NCI-H345 treated with DMSO at 0.1 percent for 48 hours (cell line): ENCODE measurements at regions not wholly inside any gene's neighbourhood (a gene's known extent, or its start where the extent isn't known, plus 50 kb on each side); places are given as distances from the start of the nearest gene placed in this dataset.
"Not testable (repeated sequence)": the region's sequence is repeated elsewhere in the genome, so short reads cannot be mapped to it uniquely, and the experiment has no call there.

Experiments used
- DNase-seq: peaks from one replicate; lab custom pipeline; 2025; ENCODE audit not compliant: unreplicated experiment; lab: John Stamatoyannopoulos, UW

DNA sequence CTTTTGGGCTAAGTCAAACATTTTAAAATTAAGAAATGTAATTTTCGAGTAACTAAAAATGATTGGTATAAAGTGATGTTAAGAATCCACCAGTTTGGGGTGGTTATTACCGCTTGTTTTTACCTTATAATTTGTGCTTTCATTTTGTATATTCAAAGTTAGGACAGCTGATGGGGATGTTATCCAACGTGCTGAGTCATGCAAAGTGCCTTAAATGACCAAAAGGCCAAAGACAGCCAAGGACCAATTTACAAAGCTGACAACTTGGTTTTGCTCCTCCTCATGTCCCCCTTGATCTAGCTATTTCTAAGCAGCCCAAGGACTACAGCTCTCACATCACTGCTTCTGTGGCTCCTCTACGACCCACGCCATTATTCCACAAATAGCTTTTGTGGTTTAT lies 181.4 kb upstream of the PCDH7 start:
- no peak for DNase-seq

DNA sequence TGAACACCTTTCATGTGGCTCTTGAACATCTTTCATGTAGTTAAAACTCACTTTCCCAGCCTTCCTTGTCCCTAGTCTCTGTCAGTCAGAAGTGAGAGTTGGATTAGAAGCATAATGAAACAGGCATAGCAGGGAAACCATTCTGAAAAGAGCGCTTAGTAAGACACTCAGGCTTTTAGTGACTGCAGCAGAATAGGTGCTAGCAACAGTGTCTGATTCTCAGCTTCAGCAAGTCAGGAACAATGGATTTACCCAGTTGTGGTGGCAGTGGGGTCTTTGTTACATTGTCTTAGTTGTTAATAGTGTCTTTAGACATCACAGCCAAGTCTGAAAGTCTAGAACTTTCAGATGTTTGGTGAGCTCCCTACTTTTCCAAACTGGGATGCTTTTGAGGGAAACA lies 177.1 kb upstream of the PCDH7 start:
- no peak for DNase-seq

DNA sequence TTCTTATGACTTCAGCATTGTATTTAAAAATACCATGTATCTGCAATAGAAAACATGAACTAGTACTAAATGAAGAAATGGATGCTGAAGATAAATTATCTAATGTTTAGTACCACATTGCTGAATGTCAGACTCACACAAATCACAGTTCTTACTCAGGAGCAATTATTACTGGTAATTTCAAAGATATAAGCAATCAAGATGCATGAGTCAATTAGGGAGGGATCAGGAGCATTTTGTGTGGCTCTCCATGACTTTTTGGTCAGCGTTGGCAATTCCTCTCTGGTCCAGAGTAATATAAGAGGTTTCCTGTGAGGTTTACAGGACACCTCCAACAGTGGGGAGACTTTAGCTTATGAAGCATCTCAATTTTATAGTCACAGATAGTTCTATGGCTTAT lies 167.0 kb upstream of the PCDH7 start:
- DNase-seq = no peak

GRCh38 chr4:30553706-30554105 lies 166.5 kb upstream of the PCDH7 start:
- DNase-seq = no peak

- DNase-seq = no peak
These were observed 164.4 kb upstream of the PCDH7 start for GRCh38 chr4:30555775-30556174.

DNA sequence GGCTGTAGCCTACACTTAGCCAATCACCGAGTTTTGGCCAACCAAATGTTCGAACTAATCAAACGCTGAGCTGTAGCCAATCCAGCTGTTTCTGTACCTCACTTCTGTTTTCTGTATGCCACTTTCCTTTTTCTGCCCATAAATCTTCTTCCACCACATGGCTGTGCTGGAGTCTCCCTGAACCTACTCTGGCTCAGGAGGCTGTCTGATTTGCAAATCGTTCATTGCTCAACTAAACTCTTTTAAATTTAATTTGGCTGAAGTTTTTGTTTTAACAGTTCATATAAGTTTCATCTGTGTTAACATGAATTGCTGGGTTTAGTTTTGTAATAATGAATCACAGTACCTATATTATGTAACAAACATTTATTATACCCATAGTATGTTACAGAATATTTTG lies 160.7 kb upstream of the PCDH7 start:
- no peak for DNase-seq

DNA sequence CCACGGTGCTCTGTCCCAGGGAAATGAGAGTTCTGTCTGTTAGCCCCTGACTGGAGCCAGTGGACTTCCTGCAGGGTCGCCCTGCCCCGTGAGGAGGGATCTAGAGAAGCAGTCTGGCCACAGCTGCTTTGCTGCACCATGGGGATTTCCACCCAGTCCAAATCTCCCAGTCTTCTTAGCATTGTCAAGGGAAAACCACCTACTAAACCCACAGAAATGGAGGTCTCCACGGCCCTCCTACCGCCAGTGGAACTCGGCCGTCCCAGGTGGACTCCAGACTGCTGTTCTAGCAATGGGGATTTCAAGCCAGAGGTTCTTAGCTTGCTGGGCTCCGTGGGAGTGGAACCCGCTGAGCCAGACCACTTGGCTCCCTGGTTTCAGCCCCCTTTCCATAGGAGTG lies 133.3 kb upstream of the PCDH7 start:
- no peak for DNase-seq

DNA sequence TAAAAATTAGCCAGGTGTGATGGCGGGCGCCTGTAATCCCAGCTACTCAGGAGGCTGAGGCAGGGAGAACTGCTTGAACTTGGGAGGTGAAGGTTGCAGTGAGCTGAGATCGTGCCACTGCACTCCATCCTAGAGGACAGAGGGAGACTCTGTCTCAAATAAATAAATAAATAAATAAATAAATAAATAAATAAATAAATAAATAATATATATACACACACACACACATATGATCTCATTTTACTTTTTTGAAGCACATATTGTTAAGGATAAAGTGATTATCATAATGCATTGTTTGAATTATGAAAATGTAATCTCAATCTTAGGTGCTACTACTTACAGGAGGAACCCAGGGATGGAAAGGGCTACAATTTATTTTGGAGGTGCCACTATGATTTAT lies 130.5 kb upstream of the PCDH7 start:
- DNase-seq = not testable (repeated sequence)

GRCh38 chr4:30600246-30601017 lies 119.7 kb upstream of the PCDH7 start:
- DNase-seq = no peak

- no peak for DNase-seq
These were observed 118.9 kb upstream of the PCDH7 start for GRCh38 chr4:30601070-30601865.

- DNase-seq = no peak
These were observed 114.5 kb upstream of the PCDH7 start for GRCh38 chr4:30605616-30606190.

GRCh38 chr4:30610361-30610760 lies 109.8 kb upstream of the PCDH7 start:
- no peak for DNase-seq

GRCh38 chr4:30614771-30615170 lies 105.4 kb upstream of the PCDH7 start:
- DNase-seq = no peak

- no peak for DNase-seq
These were observed 103.1 kb upstream of the PCDH7 start for GRCh38 chr4:30616942-30617646.

GRCh38 chr4:30617836-30618235 lies 102.3 kb upstream of the PCDH7 start:
- no peak for DNase-seq

- DNase-seq = no peak
These were observed 100.5 kb upstream of the PCDH7 start for GRCh38 chr4:30619679-30620078.

DNA sequence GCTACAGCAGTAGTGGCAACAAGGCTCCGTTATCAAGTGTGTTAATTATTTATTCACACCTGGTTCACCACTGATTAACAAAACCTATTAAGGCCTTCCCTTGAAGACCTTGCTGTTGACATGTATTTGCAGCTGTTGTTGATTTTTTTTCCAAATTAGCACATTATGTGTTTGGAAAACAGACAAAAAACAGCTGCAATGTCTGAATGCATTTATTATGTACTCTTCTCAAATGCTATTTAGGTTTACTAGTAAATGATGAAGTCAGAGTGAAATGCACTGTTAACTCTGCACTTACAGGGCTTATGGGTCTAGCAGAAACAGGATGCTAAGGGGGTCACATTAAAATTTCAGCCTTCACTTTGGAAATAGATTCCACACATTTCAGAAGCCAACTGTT lies 99.5 kb upstream of the PCDH7 start:
- no peak for DNase-seq

DNA sequence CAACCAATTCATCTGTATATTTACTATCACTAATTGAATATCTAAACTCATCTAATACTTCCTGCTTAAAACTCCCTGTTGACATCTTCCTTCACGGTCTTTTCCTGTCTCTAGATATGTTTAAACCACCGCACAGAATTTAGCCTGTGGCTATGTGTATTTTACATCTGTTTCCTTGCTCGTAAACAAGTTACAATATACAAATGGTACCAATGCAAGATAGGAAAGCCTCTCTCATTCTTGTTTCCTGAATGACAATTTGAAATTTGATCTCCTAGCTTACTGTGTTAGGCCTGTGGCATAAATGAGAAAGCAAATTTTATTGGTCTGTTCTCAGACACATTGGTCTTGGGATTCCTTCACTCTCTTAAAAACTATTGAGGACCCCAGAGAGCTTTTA lies 89.7 kb upstream of the PCDH7 start:
- no peak for DNase-seq

- no peak for DNase-seq
These were observed 87.4 kb upstream of the PCDH7 start for GRCh38 chr4:30632751-30633150.

DNA sequence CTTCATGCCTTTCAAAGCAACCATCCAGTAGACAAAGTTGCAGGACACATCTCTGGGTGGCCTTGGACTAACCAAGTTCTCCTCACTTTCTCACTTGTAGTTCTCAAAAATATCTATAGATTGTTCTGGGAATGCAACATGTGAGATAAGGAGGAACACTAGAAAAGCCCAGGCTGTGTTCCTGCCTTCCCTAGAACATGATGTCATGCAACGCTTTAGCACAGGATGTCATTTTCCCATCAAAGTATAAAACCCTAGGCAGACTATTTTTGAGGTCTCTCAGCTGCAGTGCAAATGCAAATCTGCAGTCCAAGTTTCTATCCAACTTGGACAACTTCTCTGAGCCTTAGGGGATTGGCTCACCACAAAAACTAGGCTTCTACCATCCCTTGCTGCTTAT lies 78.8 kb upstream of the PCDH7 start:
- DNase-seq = no peak

- no peak for DNase-seq
These were observed 77.6 kb upstream of the PCDH7 start for GRCh38 chr4:30642567-30642966.

DNA sequence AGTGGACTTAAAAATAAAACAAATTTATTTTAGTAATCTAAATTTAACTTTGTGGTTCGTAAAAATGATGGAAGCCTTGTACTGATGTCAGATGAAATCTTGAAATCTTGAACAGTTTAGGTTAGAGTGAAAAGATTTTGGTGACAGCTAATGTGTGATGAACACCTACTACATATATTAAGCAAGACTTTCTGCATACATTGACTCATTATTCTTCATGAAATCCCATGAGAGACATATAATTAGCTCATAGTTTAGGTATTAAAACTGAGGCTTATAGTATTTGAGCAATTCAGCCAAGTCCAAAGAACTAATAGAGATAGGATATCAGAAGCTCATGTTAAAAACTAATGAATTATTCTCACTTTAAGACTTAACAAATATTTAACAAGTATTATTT lies 66.9 kb upstream of the PCDH7 start:
- DNase-seq = no peak
